ENCODE measurements at regions not wholly inside any gene's neighbourhood (a gene's known extent, or its start where the extent isn't known, plus 50 kb on each side); places are given as distances from the start of the nearest gene placed in this dataset.

- Mint-ChIP-seq H3K36me3 (no peaks in the 10 kb centered on the region), H3K9me3 (no peaks in the 10 kb centered on the region), H3K4me1 (no peaks in the 10 kb centered on the region), H3K4me3 (no peak overlapping the region), H3K27ac (no peak overlapping the region), H3K27me3 (ENCODE audit: low read depth in 2 of 2) (peaks cover 0 to 7% of the 10 kb centered on the region in 2 donors)
- Histone ChIP-seq H3K27ac (ENCODE audit: low read length) (no peak overlapping the region), H3K4me3 (ENCODE audit: low read length) (no peak overlapping the region), H3K4me1 (ENCODE audit: control insufficient read depth, insufficient read depth, low read length) (no peaks in the 10 kb centered on the region), H3K9me3 (ENCODE audit: control insufficient read depth, insufficient read depth, low read length) (no peaks in the 10 kb centered on the region), H3K27me3 (ENCODE audit: control insufficient read depth, insufficient read depth, low read length) (no peaks in the 10 kb centered on the region), H3K36me3 (ENCODE audit: control insufficient read depth, insufficient read depth, low read length) (no peaks in the 10 kb centered on the region)
- intact Hi-C loops (cut with micrococcal nuclease), result no loop called here
- DNase-seq (no peak), ATAC-seq (no peak)
- no peak for TF ChIP-seq CTCF (IDR thresholded peaks at IDR 0.05)
- 94% methylated on average over 23 of the region's 23 CpGs for WGBS (ENCODE audit: insufficient coverage)
These were observed 230.3 kb downstream of the THBS2 start for GRCh38 chr6:169023161-169023874.

- Mint-ChIP-seq H3K4me3 (no peak overlapping the region), H3K36me3 (peaks cover 7% of the 10 kb centered on the region), H3K4me1 (no peaks in the 10 kb centered on the region), H3K27ac (no peak overlapping the region), H3K27me3 (ENCODE audit: low read depth in 2 of 2) (peaks cover 0 to 8% of the 10 kb centered on the region in 2 donors), H3K9me3 (peaks cover 0 to 4% of the 10 kb centered on the region in 2 donors)
- no peak for TF ChIP-seq CTCF (IDR thresholded peaks at IDR 0.05)
- intact Hi-C loops (cut with micrococcal nuclease), result no loop called here
- no peaks in the 10 kb centered on the region for H3K4me1 ChIP-seq (ENCODE audit: control insufficient read depth, insufficient read depth, low read length)
- ATAC-seq (no peak), DNase-seq (no peak)
- 90% methylated on average over 12 of the region's 12 CpGs for WGBS (ENCODE audit: insufficient coverage)
- H3K4me3 ChIP-seq (ENCODE audit: low read length), result no peak overlapping the region
- no peaks in the 10 kb centered on the region for H3K27me3 ChIP-seq (ENCODE audit: control insufficient read depth, insufficient read depth, low read length)
- no peaks in the 10 kb centered on the region for H3K36me3 ChIP-seq (ENCODE audit: control insufficient read depth, insufficient read depth, low read length)
- H3K27ac ChIP-seq (ENCODE audit: low read length), result no peak overlapping the region
- no peaks in the 10 kb centered on the region for H3K9me3 ChIP-seq (ENCODE audit: control insufficient read depth, insufficient read depth, low read length)
These were observed 231.6 kb downstream of the THBS2 start for GRCh38 chr6:169022079-169022478.

GRCh38 chr6:169020821-169021220, 232.8 kb downstream of the THBS2 start:
- ATAC-seq, result no peak
- no peak overlapping the region for H3K27ac ChIP-seq (ENCODE audit: low read length)

More at GRCh38 chr6:169020821-169021220, 232.8 kb downstream of the THBS2 start:
- H3K4me3 Mint-ChIP-seq, result no peak overlapping the region
- H3K27me3 Mint-ChIP-seq (ENCODE audit: low read depth in 2 of 2), result peaks cover 7 to 8% of the 10 kb centered on the region in 2 donors
- peaks cover 9% of the 10 kb centered on the region for H3K36me3 Mint-ChIP-seq
- 83% methylated on average over 8 of the region's 8 CpGs for WGBS (ENCODE audit: insufficient coverage)
- Histone ChIP-seq H3K36me3 (ENCODE audit: control insufficient read depth, insufficient read depth, low read length) (no peaks in the 10 kb centered on the region), H3K27me3 (ENCODE audit: control insufficient read depth, insufficient read depth, low read length) (no peaks in the 10 kb centered on the region), H3K4me1 (ENCODE audit: control insufficient read depth, insufficient read depth, low read length) (no peaks in the 10 kb centered on the region), H3K9me3 (ENCODE audit: control insufficient read depth, insufficient read depth, low read length) (no peaks in the 10 kb centered on the region), H3K4me3 (ENCODE audit: low read length) (no peak overlapping the region)
- intact Hi-C loops (cut with micrococcal nuclease), result no loop called here
- no peak overlapping the region for H3K27ac Mint-ChIP-seq
- no peak for TF ChIP-seq CTCF (IDR thresholded peaks at IDR 0.05)
- no peak for DNase-seq
- peaks cover 2 to 7% of the 10 kb centered on the region in 2 donors for H3K9me3 Mint-ChIP-seq
- no peaks in the 10 kb centered on the region for H3K4me1 Mint-ChIP-seq

Data from natural killer cell (primary cell).